ENCODE measurements at regions not wholly inside any gene's neighbourhood (a gene's known extent, or its start where the extent isn't known, plus 50 kb on each side); places are given as distances from the start of the nearest gene placed in this dataset.
"Not testable (repeated sequence)": the region's sequence is repeated elsewhere in the genome, so short reads cannot be mapped to it uniquely, and the experiment has no call there.

DNA sequence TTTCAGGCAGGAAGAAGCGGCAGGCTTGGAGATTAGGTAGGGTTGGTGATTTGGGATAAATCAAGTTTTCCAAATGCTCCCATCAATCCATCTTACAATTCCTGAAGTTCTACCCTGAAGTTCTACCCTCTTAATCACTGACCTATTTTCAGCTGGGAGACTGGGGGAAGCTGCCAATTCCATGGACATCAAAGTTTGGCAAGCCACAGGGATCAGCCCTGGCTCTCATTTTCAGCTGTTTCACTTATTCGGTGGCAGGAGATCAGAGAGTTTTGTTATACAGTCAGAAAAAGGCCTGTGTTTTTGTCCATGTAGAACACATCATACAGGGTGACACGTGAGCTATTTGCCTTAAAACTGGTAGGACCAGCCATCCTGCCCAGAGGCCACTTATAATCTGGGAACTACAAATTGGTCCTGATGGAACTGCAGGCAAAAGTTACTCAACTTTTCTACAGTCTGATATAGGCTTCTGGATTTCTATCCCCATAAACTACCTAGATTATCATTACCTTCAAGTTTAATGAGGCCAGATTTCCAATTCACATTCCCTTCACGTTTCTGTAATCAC, 112.9 kb upstream of the ZNF746 start:
- TF ChIP-seq, protein P1, sequence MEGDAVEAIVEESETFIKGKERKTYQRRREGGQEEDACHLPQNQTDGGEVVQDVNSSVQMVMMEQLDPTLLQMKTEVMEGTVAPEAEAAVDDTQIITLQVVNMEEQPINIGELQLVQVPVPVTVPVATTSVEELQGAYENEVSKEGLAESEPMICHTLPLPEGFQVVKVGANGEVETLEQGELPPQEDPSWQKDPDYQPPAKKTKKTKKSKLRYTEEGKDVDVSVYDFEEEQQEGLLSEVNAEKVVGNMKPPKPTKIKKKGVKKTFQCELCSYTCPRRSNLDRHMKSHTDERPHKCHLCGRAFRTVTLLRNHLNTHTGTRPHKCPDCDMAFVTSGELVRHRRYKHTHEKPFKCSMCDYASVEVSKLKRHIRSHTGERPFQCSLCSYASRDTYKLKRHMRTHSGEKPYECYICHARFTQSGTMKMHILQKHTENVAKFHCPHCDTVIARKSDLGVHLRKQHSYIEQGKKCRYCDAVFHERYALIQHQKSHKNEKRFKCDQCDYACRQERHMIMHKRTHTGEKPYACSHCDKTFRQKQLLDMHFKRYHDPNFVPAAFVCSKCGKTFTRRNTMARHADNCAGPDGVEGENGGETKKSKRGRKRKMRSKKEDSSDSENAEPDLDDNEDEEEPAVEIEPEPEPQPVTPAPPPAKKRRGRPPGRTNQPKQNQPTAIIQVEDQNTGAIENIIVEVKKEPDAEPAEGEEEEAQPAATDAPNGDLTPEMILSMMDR (IDR thresholded peaks at IDR 0.05; ENCODE audit: insufficient read depth, low read length, poor library complexity, severe bottlenecking): no peak
- Histone ChIP-seq H3K4me3 (ENCODE audit: low read depth, low read length) (no peak overlapping the region), H3K27me3 (ENCODE audit: control insufficient read depth, insufficient read depth, low read length) (no peaks in the 10 kb centered on the region), H3K36me3 (ENCODE audit: control insufficient read depth, insufficient read depth, low read length) (no peaks in the 10 kb centered on the region)
- no peak for DNase-seq (ENCODE audit: low read depth)

DNA sequence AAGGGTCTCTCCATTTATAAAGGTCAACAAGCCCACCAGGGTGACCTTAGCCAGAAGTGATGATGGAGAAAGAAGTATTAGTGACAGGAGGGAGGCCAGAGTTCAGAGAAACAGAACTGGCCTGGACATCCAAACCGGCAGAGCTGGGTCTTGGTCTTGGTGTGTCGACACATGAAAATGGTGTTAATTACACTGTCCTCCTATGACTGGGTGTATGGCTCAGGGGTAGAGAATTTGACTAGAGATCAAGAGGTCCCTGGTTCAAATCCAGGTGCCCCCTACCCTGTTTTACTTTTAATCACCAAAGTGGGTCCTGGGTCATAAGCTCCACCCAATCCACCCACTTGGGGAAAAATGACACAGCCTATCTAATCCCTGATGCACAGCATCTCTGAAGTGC, 110.6 kb upstream of the ZNF746 start:
- no peak for DNase-seq (ENCODE audit: low read depth)
- Histone ChIP-seq H3K4me3 (ENCODE audit: low read depth, low read length) (no peak overlapping the region), H3K36me3 (ENCODE audit: control insufficient read depth, insufficient read depth, low read length) (no peaks in the 10 kb centered on the region), H3K27me3 (ENCODE audit: control insufficient read depth, insufficient read depth, low read length) (no peaks in the 10 kb centered on the region)
- TF ChIP-seq, protein P1 (IDR thresholded peaks at IDR 0.05; ENCODE audit: insufficient read depth, low read length, poor library complexity, severe bottlenecking): no peak

DNA sequence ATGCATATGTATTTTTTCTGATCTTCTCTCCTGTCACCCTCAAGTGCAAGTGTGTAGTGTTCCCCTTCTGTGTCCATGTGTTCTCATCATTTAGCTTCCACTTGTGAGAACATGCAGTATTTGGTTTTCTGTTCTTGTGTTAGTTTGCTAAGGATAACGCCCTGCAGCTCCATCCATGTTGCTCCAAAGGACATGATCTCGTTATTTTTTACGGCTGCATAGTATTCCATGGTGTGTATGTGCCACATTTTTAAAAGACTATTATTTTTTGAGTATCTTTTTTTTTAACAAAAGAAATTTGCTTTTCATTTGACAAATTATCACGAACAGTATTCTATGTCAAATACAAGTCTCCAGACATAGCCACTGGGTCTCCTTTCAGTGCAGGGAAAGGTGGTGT, 110.1 kb upstream of the ZNF746 start:
- H3K36me3 ChIP-seq (ENCODE audit: control insufficient read depth, insufficient read depth, low read length): no peaks in the 10 kb centered on the region
- DNase-seq (ENCODE audit: low read depth): no peak
- no peak overlapping the region for H3K4me3 ChIP-seq (ENCODE audit: low read depth, low read length)
- TF ChIP-seq, protein P1 (IDR thresholded peaks at IDR 0.05; ENCODE audit: insufficient read depth, low read length, poor library complexity, severe bottlenecking): no peak
- no peaks in the 10 kb centered on the region for H3K27me3 ChIP-seq (ENCODE audit: control insufficient read depth, insufficient read depth, low read length)

DNA sequence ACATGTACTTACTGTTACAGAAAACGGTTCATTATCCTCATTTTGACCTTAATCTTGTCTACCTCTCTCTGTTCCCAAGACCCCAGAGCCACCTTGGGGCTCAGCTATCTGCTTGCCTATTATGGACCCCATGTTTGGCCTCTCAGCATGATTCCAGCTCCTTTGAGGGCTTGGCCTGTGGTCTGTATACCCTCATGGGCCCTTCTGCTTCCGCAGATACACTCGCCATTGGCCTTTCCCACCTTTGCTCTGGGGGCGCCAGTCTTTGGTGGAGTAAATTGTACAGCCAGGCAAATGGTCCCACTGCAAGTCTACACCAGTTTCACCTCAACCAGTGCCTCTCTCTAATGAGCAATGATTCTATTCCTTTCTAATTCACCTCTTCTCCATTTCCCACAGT, 109.2 kb upstream of the ZNF746 start:
- TF ChIP-seq, protein P1 (IDR thresholded peaks at IDR 0.05; ENCODE audit: insufficient read depth, low read length, poor library complexity, severe bottlenecking): no peak
- Histone ChIP-seq H3K4me3 (ENCODE audit: low read depth, low read length) (no peak overlapping the region), H3K27me3 (ENCODE audit: control insufficient read depth, insufficient read depth, low read length) (no peaks in the 10 kb centered on the region), H3K36me3 (ENCODE audit: control insufficient read depth, insufficient read depth, low read length) (peaks cover 1% of the 10 kb centered on the region)
- no peak for DNase-seq (ENCODE audit: low read depth)

DNA sequence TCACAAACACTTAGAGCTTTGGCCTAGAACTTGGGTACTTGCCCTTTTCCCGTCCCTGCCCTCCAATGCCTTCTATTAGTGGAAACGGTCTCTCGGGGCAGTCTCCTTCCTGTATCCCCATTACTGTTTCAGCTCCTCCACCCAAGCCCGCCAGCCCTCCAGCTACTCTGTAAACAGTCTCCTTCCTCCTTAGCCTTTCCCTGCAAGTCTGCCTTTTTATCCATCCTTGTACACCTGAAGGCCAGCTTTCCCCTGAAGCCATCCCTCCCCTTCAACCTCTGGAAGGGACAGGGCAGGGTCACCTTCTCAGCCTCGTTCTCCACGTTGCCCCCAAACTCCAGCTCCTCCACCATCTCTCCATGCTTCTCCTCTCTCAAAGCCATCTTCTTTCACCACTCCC, 108.1 kb upstream of the ZNF746 start:
- no peak overlapping the region for H3K4me3 ChIP-seq (ENCODE audit: low read depth, low read length)
- no peaks in the 10 kb centered on the region for H3K27me3 ChIP-seq (ENCODE audit: control insufficient read depth, insufficient read depth, low read length)
- TF ChIP-seq, protein P1 (IDR thresholded peaks at IDR 0.05; ENCODE audit: insufficient read depth, low read length, poor library complexity, severe bottlenecking): no peak
- peaks cover 1% of the 10 kb centered on the region for H3K36me3 ChIP-seq (ENCODE audit: control insufficient read depth, insufficient read depth, low read length)
- DNase-seq (ENCODE audit: low read depth): no peak

DNA sequence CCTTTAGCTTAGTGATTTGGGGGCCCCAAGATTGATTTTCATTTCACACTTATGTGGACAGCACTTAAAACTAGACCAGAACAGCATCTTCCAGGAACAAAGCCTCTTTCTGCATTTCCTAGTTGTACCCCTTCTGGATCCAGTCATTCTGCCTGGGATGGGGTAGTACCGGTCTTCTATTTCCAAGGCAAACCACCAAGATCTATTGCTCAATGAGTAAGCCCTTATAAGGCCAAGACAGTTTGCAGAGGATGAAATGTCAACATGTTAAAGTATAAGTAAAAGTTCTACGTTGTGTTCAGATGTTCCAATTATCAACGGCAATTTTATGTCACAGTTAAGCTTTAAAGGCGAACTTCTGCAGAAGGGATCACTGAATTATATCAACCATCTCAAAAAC, 106.9 kb upstream of the ZNF746 start:
- H3K36me3 ChIP-seq (ENCODE audit: control insufficient read depth, insufficient read depth, low read length): peaks cover 1% of the 10 kb centered on the region
- TF ChIP-seq, protein P1 (IDR thresholded peaks at IDR 0.05; ENCODE audit: insufficient read depth, low read length, poor library complexity, severe bottlenecking): no peak
- H3K27me3 ChIP-seq (ENCODE audit: control insufficient read depth, insufficient read depth, low read length): no peaks in the 10 kb centered on the region
- no peak overlapping the region for H3K4me3 ChIP-seq (ENCODE audit: low read depth, low read length)
- DNase-seq (ENCODE audit: low read depth): no peak

DNA sequence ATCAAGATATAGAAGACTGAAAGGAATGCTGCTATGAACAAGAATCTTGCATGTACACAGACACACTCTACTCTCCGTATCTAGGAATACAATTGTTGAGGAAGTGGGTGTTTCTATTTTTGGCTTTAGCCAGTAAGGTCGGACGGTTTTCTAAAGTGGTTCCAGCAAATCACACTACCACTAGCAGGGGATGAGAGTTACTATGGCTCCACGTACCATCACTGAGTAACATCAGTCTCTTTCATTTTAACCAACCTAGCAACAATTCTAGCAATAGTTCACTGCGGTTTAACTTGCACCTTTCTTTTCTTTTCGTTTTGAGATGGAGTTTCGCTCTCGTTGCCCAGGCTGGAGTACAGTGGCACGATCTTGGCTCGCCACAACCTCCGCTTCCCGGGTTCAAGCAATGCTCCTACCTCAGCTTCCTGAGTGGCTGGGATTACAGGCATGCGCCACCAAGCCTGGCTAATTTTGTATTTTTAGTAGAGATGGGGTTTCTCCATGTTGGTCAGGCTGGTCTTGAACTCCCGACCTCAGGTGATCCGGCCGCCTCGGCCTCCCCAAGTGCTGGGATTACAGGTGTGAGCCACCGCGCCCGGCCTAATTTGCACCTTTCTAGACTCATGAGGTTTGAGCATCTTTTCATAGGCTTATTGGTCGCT, 103.2 kb upstream of the ZNF746 start:
- H3K27me3 ChIP-seq (ENCODE audit: control insufficient read depth, insufficient read depth, low read length); H3K4me3 ChIP-seq (ENCODE audit: low read depth, low read length); DNase-seq (ENCODE audit: low read depth); H3K36me3 ChIP-seq (ENCODE audit: control insufficient read depth, insufficient read depth, low read length): not testable (repeated sequence)
